ENCODE measurements at regions not wholly inside any gene's neighbourhood (a gene's known extent, or its start where the extent isn't known, plus 50 kb on each side); places are given as distances from the start of the nearest gene placed in this dataset.
"Not testable (repeated sequence)": the region's sequence is repeated elsewhere in the genome, so short reads cannot be mapped to it uniquely, and the experiment has no call there.

DNA sequence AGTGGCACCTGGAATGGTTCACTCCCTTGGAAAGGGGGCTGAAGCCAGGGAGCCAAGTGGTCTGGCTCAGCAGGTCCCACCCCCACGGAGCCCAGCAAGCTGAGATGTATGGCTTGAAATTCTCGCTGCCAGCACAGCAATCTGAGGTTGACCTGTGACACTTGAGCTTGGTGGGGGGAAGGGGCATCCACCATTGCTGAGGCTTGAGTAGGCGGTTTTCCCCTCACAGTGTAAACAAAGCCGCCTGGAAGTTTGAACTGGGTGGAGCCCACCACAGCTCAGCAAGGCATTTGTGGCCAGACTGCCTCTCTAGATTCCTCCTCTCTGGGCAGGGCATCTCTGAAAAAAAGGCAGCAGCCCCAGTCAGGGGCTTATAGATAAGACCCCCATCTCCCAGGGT, 228.2 kb upstream of the CRBN start:
- not testable (repeated sequence) for DNase-seq

GRCh38 chr3:3405131-3405530, 225.6 kb upstream of the CRBN start:
- no peak for DNase-seq

DNA sequence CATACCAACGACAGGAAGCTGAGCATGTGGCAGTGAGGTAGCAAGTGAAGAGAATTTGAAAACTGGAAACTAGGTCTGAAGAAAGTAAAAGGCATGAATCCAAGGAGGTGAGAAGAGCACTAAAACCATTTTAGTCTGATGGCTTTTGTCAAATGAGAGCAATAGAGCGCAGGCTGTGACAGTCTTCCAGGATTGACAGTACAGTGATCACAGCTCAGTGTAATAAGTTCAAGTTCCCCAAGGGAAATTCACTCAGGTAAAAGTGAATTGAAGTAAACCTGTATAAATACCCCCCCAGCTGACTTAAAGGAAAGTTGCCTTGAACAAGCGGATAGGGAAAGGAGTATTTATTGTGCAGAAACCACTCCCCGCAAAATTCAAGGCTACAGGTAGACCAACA, 224.2 kb upstream of the CRBN start:
- no peak for DNase-seq

GRCh38 chr3:3392946-3393345, 213.5 kb upstream of the CRBN start:
- DNase-seq, result no peak

DNA sequence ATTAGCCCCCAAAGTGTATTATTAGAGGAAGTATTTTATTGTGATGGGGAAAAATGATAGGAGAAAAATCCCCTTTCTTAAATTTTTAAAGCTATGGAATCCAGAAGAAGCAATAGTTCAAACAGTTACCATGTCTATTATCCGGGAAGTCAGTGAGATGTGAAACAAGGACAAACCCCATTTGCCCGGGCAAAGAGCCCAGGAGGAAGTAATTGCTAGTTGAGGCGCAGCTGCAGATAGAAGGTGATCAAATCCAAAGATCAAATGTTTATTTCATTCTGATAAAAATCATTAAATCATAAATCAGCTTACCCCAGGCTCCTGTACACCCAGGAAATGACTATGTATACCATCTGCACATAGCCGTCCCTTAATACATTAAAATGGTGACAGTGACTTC, 204.0 kb upstream of the CRBN start:
- no peak for DNase-seq

DNA sequence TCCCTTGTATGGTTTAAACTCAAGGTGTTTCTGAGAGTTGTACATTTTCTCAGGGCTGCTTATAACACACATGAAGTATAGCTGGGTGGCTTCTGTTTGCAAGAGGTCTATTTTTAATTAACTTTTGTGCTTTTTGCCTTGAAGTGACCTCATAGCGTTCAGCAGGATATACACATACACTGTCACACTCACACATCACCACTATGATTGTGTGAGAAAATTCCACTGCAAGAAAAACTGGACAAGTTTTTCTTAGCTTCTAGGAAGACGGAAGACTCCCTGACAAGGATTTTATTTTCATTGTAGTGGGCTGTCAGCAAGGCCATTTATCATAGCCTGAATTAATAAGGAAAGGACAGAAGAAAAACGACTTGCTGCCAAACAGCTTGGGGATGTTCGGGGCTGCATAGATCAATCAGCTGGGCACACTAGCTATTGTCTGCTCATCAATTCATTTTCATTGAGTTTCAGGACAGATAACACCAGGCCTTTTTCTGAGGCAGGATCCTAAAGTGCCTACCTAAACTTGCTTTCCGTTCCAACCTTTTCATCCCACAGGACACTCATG, 192.8 kb upstream of the CRBN start:
- no peak for DNase-seq

DNA sequence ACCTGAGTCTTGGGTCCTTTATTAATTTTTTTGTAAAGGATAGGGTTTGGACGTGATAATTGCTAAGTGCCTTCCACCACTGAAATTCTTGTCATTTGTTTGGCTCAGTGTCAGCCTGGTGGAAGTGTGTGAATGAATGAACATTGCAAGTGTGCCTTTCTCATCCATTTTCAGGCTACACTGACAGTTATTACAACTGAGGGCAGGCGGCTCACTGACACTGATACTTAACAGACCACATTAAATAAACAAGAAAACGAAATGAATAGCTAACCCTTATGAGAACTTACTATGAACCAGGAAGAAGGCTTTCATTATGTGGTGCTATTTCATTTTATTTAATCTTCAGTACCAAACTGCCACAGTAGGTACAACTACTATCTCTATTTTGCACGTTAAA, 188.8 kb upstream of the CRBN start:
- DNase-seq, result no peak

- DNase-seq, result no peak
These were observed 186.9 kb upstream of the CRBN start for GRCh38 chr3:3366386-3366785.

GRCh38 chr3:3365716-3366115, 186.2 kb upstream of the CRBN start:
- no peak for DNase-seq

GRCh38 chr3:3356846-3357245, 177.4 kb upstream of the CRBN start:
- DNase-seq, result no peak

GRCh38 chr3:3355442-3355841, 176.0 kb upstream of the CRBN start:
- DNase-seq, result no peak

DNA sequence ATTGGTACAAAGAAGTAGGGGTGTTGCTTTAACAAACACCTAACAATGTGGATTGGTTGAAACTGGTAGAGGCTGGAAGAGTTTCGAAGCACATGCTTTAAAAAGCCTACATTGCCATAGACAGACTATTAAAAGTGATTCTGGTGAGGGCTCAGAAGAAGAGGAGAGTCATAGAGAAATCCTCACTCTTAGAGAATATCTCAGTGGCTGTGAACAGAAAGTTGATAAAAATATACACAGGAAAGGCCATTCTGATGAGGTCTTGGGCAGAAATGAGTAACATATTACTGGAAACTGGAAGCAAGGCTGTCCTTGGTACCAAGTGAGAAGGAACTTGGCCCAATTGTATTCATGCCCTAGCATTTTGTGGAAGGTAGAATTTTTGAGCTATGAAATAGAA, 173.7 kb upstream of the CRBN start:
- no peak for DNase-seq

- no peak for DNase-seq
These were observed 171.7 kb upstream of the CRBN start for GRCh38 chr3:3351226-3351625.

DNA sequence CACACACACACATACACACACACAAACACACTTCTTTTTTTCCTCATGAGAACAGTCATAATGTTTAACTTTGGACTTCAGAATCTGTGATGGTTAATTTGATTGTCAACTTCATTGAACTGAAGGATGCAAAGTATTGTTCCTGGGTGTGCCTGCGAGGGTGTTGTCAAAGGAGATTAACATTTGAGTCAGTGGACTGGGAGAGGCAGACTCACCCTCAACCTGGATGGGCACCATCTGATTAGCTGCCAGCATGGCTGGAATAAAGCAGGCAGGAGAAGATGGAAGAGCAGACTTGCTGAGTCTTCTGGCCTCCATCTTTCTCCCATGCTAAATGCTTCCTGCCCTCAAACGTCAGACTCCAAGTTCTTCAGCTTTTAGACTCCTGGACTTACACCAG, 167.6 kb upstream of the CRBN start:
- DNase-seq, result not testable (repeated sequence)

GRCh38 chr3:3346556-3346955, 167.1 kb upstream of the CRBN start:
- no peak for DNase-seq

DNA sequence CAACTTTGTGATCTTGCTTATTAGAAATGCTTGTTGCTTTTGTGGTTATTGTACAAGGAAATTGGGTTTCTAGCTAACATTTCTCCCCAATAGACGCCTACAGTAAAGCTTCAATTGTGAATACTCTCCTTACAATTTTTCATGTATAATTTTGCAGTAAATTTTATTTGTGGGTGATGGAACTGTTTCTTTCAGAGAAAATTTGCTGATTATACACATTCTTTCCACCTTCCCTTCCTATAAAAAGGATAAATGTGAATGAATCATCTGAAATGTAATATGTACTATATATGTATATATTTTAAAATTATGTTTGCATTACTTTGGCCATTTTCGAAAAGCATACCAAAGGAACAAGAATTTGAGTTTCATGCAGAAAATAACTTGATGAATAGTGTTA, 162.7 kb upstream of the CRBN start:
- no peak for DNase-seq

- no peak for DNase-seq
These were observed 161.7 kb upstream of the CRBN start for GRCh38 chr3:3340965-3341895.

GRCh38 chr3:3340526-3340925, 161.0 kb upstream of the CRBN start:
- no peak for DNase-seq

GRCh38 chr3:3335903-3336302, 156.4 kb upstream of the CRBN start:
- DNase-seq, result no peak

DNA sequence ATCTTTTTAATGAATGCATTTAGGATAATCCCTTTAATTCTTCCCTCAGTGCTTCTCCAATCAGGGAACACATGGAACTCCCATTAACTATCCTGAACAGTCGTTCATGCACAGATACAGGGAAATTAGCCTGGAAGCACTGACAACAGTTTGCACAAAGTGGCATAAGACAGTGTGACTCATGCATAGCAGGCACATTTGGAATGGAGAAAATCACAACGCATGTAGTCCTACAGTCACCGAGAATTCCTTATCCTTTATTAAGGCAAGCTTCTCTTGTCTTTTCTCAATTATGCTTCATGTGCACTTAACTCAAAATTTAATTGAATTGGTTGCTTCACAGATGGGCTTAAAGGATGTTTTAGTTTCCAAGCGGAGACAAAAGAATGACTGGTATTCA, 155.0 kb upstream of the CRBN start:
- no peak for DNase-seq

DNA sequence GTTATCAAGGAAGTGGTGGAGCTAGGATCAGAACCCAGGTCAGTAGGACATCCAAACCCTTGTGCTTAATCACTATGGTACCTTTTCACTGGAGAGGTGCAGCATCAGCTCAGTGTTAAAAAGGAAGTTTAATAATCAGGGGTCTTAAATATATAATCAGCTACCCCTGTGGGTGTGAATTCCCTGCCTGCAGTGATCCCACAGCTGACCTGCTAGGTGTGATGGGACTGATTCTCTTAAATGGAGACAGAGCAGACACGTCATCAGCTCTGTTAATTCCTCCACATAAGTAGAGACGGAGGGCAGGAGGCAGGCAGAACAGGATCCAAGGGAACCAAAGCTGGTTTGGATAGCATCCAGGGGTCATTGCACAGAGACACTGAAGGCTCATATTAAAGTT, 154.1 kb upstream of the CRBN start:
- DNase-seq, result no peak

GRCh38 chr3:3316521-3316920, 137.0 kb upstream of the CRBN start:
- no peak for DNase-seq

DNA sequence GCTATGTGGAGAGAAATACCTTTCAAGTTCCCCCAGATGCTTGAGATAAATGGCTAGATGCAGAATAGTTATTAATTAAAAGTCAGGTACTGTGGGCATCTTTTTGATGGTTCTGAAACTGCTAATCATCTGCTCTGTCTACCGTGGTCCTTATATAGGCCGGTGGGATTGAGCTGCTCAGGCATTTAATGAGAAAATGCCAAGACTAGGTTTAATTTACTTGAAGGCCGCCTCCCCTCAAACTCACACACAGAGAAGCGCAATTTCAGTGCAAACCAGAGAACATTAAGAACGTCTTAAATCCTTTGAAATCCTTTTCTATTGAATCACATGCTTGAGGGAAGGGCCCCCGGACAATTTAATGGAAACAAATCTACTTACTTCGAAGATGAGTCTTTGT, 136.4 kb upstream of the CRBN start:
- no peak for DNase-seq

GRCh38 chr3:3309887-3310286, 130.4 kb upstream of the CRBN start:
- no peak for DNase-seq

DNA sequence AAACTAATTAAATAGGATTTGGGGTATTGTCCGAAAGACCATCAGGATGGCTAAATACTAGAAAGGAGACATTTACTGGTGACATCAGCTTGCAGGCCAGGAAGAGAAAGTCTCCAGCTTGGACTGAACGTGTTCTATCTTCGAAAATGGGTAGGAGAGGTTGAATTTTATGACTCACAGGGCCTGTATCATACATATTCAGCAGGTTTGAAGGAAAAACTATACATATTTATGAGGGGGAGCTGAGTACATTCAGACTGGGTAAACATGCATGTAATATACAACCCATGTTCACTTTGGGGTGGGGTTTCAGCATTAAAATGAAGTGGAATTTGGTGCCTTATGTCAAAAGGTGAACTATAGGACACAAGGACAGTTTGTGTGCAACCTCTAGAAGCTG, 129.3 kb upstream of the CRBN start:
- DNase-seq, result no peak
